ENCODE measurements at regions not wholly inside any gene's neighbourhood (a gene's known extent, or its start where the extent isn't known, plus 50 kb on each side); places are given as distances from the start of the nearest gene placed in this dataset.

DNA sequence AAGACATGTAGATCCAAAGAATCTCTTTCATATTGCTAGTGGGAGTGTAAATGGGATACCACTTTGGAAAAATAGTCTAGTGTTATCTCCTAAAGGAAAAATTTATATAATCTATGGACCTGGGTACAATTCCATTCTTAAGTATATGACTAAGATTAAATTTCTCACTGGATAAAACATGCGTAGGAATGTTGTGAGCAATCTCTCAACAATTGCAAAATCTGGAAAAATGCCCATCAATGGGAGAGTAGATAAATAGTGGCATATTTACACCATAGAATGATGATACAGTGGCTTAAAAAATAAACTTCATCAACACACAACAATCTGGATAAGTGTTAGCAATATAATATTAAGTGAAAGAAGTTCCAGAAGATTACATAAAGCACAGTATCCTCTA is 469.5 kb downstream of the MAN2A1 start:
- Histone ChIP-seq H3K4me3 (ENCODE audit: low read depth, low read length) (no peak overlapping the region), H3K36me3 (ENCODE audit: control insufficient read depth, insufficient read depth, low read length) (no peaks in the 10 kb centered on the region), H3K27me3 (ENCODE audit: control insufficient read depth, insufficient read depth, low read length) (no peaks in the 10 kb centered on the region)
- no peak for FAIRE-seq
- TF ChIP-seq, protein P1, sequence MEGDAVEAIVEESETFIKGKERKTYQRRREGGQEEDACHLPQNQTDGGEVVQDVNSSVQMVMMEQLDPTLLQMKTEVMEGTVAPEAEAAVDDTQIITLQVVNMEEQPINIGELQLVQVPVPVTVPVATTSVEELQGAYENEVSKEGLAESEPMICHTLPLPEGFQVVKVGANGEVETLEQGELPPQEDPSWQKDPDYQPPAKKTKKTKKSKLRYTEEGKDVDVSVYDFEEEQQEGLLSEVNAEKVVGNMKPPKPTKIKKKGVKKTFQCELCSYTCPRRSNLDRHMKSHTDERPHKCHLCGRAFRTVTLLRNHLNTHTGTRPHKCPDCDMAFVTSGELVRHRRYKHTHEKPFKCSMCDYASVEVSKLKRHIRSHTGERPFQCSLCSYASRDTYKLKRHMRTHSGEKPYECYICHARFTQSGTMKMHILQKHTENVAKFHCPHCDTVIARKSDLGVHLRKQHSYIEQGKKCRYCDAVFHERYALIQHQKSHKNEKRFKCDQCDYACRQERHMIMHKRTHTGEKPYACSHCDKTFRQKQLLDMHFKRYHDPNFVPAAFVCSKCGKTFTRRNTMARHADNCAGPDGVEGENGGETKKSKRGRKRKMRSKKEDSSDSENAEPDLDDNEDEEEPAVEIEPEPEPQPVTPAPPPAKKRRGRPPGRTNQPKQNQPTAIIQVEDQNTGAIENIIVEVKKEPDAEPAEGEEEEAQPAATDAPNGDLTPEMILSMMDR (IDR thresholded peaks at IDR 0.05; ENCODE audit: insufficient read depth, low read length, severe bottlenecking), result no peak
- peak; percentile 87 for DNase-seq (ENCODE audit: low read depth)

DNA sequence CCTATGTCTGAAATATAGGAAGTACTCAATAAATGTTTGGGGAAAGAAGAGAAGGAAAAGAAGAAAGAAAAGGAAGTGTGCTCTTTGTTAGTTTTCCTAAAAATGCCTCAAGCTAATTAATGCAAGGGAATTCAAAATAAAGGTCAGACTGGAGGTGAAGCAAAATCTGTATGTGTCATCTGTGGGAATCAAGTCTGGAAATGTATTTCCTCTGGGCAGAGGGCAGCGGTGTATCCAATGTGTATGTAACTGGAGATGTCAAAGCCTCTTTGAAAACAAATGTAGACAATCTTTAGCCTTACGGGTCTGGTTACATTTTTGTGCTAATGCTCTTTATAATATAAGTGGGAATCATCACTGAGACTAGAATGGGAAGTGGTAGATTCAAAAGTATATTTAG is 471.4 kb downstream of the MAN2A1 start:
- Histone ChIP-seq H3K27me3 (ENCODE audit: control insufficient read depth, insufficient read depth, low read length) (no peaks in the 10 kb centered on the region), H3K4me3 (ENCODE audit: low read depth, low read length) (no peak overlapping the region), H3K36me3 (ENCODE audit: control insufficient read depth, insufficient read depth, low read length) (no peaks in the 10 kb centered on the region)
- FAIRE-seq (no peak), DNase-seq (ENCODE audit: low read depth) (peak; percentile 65)
- TF ChIP-seq, protein P1 (IDR thresholded peaks at IDR 0.05; ENCODE audit: insufficient read depth, low read length, severe bottlenecking), result no peak

DNA sequence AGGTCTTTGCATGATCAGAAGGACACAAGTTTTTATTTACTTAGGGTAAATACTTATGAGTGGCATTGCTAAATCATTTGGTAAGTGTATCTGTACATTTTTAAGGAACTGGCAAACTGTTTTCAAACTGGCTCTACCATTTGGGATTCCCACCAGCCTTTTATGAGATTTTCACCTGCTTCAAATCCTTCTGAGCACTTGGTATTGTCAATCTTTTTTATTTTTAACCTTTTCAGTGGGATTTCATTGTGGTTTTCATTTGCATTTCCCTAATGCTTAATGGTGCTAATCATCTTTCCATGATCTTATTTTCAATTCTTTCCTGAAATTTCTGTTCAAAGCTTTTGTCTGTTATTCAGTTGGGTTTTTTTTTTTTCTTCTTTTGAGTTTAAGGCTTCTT is 475.6 kb downstream of the MAN2A1 start:
- TF ChIP-seq, protein P1 (IDR thresholded peaks at IDR 0.05; ENCODE audit: insufficient read depth, low read length, severe bottlenecking), result no peak
- DNase-seq (ENCODE audit: low read depth) (no peak), FAIRE-seq (no peak)
- H3K4me3 ChIP-seq (ENCODE audit: low read depth, low read length), result no peak overlapping the region
- no peaks in the 10 kb centered on the region for H3K27me3 ChIP-seq (ENCODE audit: control insufficient read depth, insufficient read depth, low read length)
- H3K36me3 ChIP-seq (ENCODE audit: control insufficient read depth, insufficient read depth, low read length), result no peaks in the 10 kb centered on the region

DNA sequence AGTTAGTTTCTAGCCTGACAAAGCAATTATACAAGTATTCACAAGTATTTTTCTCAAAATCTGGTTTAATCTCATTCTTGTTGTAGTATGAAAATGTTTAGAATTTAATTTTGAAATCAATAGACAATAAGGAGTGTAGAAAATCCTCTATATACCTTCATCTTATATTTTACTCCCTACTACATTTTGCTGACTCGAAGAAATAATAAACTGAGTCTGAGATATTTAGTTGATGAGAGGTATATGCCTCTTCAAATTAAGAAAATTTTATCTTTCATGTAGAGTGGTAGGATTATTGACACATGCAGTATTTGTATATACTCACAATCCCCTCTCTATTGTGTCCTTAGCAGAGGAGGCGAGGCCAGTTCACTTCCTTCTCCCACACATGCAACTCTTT is 477.7 kb downstream of the MAN2A1 start:
- TF ChIP-seq, protein P1 (IDR thresholded peaks at IDR 0.05; ENCODE audit: insufficient read depth, low read length, severe bottlenecking), result no peak
- no peaks in the 10 kb centered on the region for H3K36me3 ChIP-seq (ENCODE audit: control insufficient read depth, insufficient read depth, low read length)
- DNase-seq (ENCODE audit: low read depth), result no peak
- FAIRE-seq, result no peak
- no peaks in the 10 kb centered on the region for H3K27me3 ChIP-seq (ENCODE audit: control insufficient read depth, insufficient read depth, low read length)
- no peak overlapping the region for H3K4me3 ChIP-seq (ENCODE audit: low read depth, low read length)

DNA sequence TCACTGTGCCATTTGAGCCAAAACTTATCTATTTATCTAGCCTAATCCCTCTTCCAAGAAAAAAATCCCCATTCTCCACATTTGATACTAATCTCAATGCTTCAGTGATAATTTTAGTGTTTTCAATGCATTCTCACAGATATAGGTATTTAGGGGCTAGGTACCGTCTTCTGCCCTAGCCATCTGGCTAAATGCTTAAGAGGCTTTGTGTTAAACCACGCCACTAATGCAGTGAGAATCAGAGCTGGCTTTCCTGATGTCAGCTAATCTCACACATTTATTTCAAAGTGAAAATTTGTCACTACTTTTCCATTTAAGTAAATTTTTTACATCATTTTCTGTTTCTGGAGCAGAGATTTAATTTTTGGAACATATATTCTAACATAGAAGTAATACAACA is 479.7 kb downstream of the MAN2A1 start:
- FAIRE-seq (no peak), DNase-seq (ENCODE audit: low read depth) (no peak)
- TF ChIP-seq, protein P1 (IDR thresholded peaks at IDR 0.05; ENCODE audit: insufficient read depth, low read length, severe bottlenecking), result no peak
- Histone ChIP-seq H3K4me3 (ENCODE audit: low read depth, low read length) (no peak overlapping the region), H3K36me3 (ENCODE audit: control insufficient read depth, insufficient read depth, low read length) (no peaks in the 10 kb centered on the region), H3K27me3 (ENCODE audit: control insufficient read depth, insufficient read depth, low read length) (no peaks in the 10 kb centered on the region)

DNA sequence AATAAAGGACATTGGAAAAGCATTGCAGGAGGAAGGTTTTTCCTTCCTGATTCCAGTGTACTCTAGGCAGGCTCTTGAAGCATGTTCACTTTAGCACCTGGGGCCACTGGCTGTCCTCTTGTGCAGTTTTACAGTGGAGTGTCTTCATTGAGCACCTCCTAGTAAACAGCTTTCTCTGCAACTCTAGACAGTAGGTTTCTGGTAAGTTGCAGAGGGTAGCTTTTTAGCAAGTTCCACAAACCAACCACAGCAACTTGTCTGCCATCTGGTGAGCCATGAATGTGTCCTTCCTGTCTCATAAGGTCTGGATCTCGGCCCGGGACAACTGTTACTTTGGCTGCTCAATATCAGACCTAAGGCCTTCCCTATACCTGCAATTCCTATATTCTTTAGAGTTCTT is 488.0 kb downstream of the MAN2A1 start:
- DNase-seq (ENCODE audit: low read depth) (no peak), FAIRE-seq (no peak)
- H3K4me3 ChIP-seq (ENCODE audit: low read depth, low read length), result no peak overlapping the region
- H3K36me3 ChIP-seq (ENCODE audit: control insufficient read depth, insufficient read depth, low read length), result no peaks in the 10 kb centered on the region
- H3K27me3 ChIP-seq (ENCODE audit: control insufficient read depth, insufficient read depth, low read length), result no peaks in the 10 kb centered on the region
- TF ChIP-seq, protein P1 (IDR thresholded peaks at IDR 0.05; ENCODE audit: insufficient read depth, low read length, severe bottlenecking), result no peak
